Endothelial cell (in vitro differentiated cells): ENCODE measurements at regions not wholly inside any gene's neighbourhood (a gene's known extent, or its start where the extent isn't known, plus 50 kb on each side); places are given as distances from the start of the nearest gene placed in this dataset.

Source experiments
- DNase-seq: peaks from one replicate; pipeline ENCODE4 v3.0.0; 2021; ENCODE audit warnings: low spot score
- H3K27ac Mint-ChIP-seq: one replicate; pipeline ENCODE4 v1.8.0; 2021; ENCODE audit warnings: mixed read lengths, inconsistent platforms; ENCODE audit not compliant: unreplicated experiment
- H3K27me3 Mint-ChIP-seq: one replicate; pipeline ENCODE4 v1.8.0; 2021; ENCODE audit warnings: mild to moderate bottlenecking, moderate library complexity, mixed read lengths, inconsistent platforms; ENCODE audit not compliant: unreplicated experiment
- H3K36me3 Mint-ChIP-seq: one replicate; pipeline ENCODE4 v1.8.0; 2021; ENCODE audit warnings: mild to moderate bottlenecking, low read depth, mixed read lengths, inconsistent platforms; ENCODE audit not compliant: unreplicated experiment
- H3K4me1 Mint-ChIP-seq: one replicate; pipeline ENCODE4 v1.8.0; 2021; ENCODE audit warnings: mild to moderate bottlenecking, mixed read lengths, inconsistent platforms; ENCODE audit not compliant: unreplicated experiment
- H3K4me3 Mint-ChIP-seq: one replicate; pipeline ENCODE4 v1.8.0; 2021; ENCODE audit warnings: mild to moderate bottlenecking, mixed read lengths, inconsistent platforms; ENCODE audit not compliant: unreplicated experiment
- H3K9me3 Mint-ChIP-seq: one replicate; pipeline ENCODE4 v1.8.0; 2021; ENCODE audit warnings: mixed read lengths, inconsistent platforms; ENCODE audit not compliant: unreplicated experiment
- CTCF ChIP-seq: fragments of 200-600 bp; sonication (generic); IDR thresholded peaks from one replicate; pipeline ENCODE4 v1.5.0; 2021; ENCODE audit warnings: antibody characterized with exemption; ENCODE audit not compliant: unreplicated experiment

- H3K4me3 Mint-ChIP-seq, result no peak overlapping the region
- H3K27ac Mint-ChIP-seq, result no peak overlapping the region
- no peaks in the 10 kb centered on the region for H3K36me3 Mint-ChIP-seq
- H3K27me3 Mint-ChIP-seq, result peaks cover 2% of the 10 kb centered on the region
- no peak for DNase-seq
- TF ChIP-seq CTCF, result no peak
- H3K9me3 Mint-ChIP-seq, result no peaks in the 10 kb centered on the region
- H3K4me1 Mint-ChIP-seq, result peaks cover 5% of the 10 kb centered on the region
Observed at GRCh38 chr18:38421872-38422615, 856.4 kb upstream of the CELF4 start.

GRCh38 chr18:38421021-38421420 is 855.4 kb upstream of the CELF4 start:
- no peak overlapping the region for H3K27ac Mint-ChIP-seq
- H3K4me1 Mint-ChIP-seq, result peaks cover under 1% of the 10 kb centered on the region
- TF ChIP-seq CTCF, result no peak
- no peaks in the 10 kb centered on the region for H3K36me3 Mint-ChIP-seq
- H3K9me3 Mint-ChIP-seq, result no peaks in the 10 kb centered on the region
- H3K27me3 Mint-ChIP-seq, result no peaks in the 10 kb centered on the region
- no peak overlapping the region for H3K4me3 Mint-ChIP-seq
- DNase-seq, result no peak

GRCh38 chr18:38420611-38421010 is 855.0 kb upstream of the CELF4 start:
- H3K27me3 Mint-ChIP-seq, result no peaks in the 10 kb centered on the region
- H3K36me3 Mint-ChIP-seq, result no peaks in the 10 kb centered on the region
- no peak for TF ChIP-seq CTCF
- H3K4me1 Mint-ChIP-seq, result no peaks in the 10 kb centered on the region
- H3K4me3 Mint-ChIP-seq, result no peak overlapping the region
- no peak for DNase-seq
- no peak overlapping the region for H3K27ac Mint-ChIP-seq
- no peaks in the 10 kb centered on the region for H3K9me3 Mint-ChIP-seq

- H3K9me3 Mint-ChIP-seq, result no peaks in the 10 kb centered on the region
- DNase-seq, result no peak
- no peak for TF ChIP-seq CTCF
- H3K27me3 Mint-ChIP-seq, result no peaks in the 10 kb centered on the region
- H3K36me3 Mint-ChIP-seq, result no peaks in the 10 kb centered on the region
- H3K4me3 Mint-ChIP-seq, result no peak overlapping the region
- no peak overlapping the region for H3K27ac Mint-ChIP-seq
- H3K4me1 Mint-ChIP-seq, result no peaks in the 10 kb centered on the region
Observed at GRCh38 chr18:38415811-38416210, 850.2 kb upstream of the CELF4 start.

- no peaks in the 10 kb centered on the region for H3K9me3 Mint-ChIP-seq
- no peak overlapping the region for H3K4me3 Mint-ChIP-seq
- H3K27me3 Mint-ChIP-seq, result no peaks in the 10 kb centered on the region
- DNase-seq, result no peak
- no peaks in the 10 kb centered on the region for H3K36me3 Mint-ChIP-seq
- no peak overlapping the region for H3K27ac Mint-ChIP-seq
- H3K4me1 Mint-ChIP-seq, result no peaks in the 10 kb centered on the region
- no peak for TF ChIP-seq CTCF
Observed at GRCh38 chr18:38413193-38413592, 847.6 kb upstream of the CELF4 start.
